ELR (cell line): ENCODE measurements at regions not wholly inside any gene's neighbourhood (a gene's known extent, or its start where the extent isn't known, plus 50 kb on each side); places are given as distances from the start of the nearest gene placed in this dataset.
A peak's percentile ranks its signal among the peaks of the same experiment; 100 is the strongest.

Source experiments
- DNase-seq: peaks from one replicate; pipeline ENCODE4 v3.0.0-alpha.2; 2015; ENCODE audit warnings: low read depth

DNA sequence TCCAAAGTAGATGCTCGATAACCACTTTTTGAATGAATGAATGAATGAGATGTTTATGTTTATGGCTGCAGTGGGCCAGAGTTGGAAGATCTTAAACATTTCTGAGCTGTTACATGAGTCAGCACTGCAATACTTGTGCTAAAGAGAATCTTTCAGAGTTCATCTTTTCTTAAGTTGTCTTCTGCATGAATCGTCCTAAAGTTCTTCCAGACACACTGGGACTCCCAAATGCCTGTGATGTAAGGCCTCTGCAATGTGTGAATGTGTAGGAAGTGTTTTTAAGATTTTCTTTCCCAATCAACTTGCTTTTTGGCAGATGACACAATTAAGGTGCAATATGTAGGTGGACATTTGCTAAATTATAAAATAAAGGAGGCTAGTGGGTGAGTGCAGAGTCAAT is 50.3 kb upstream of the TRIM9 start:
- no peak for DNase-seq

DNA sequence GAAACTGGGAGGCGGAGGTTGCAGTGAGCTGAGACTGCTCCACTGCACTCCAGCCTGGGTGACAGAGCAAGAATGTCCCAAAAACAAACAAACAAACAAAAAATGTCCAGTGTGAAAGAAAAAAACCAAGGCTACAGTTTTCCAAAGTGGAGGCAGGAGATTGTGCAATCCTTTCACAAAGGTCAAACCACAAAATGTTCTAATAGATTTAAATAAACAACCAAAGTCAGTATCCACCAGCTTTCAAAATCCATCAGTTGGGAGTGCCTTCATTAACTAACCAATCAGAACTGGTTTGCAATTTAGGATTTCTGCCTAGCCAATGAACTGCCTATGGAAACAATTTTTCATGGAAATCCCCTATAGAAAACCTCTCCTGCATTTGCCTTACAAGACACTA is 52.3 kb upstream of the TRIM9 start:
- peak; percentile 6 for DNase-seq

DNA sequence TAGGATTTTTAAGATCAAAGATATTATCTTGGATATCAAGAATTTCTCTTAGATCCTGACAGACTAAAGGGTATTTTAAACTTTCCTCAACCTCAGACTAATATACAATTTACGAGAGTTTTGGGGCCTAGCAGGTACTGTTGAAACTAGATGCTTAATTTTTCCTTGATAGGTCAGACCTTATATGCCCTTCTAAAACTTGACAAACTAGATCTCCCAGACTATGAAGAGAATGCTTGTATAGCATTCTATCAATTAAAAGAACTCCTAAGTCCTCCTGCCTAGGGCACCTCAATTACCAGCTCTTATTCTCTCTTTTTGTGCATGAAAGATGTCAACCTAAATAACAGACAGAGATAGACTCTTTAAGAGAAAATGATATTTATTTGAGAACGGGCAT is 60.4 kb upstream of the TRIM9 start:
- no peak for DNase-seq

DNA sequence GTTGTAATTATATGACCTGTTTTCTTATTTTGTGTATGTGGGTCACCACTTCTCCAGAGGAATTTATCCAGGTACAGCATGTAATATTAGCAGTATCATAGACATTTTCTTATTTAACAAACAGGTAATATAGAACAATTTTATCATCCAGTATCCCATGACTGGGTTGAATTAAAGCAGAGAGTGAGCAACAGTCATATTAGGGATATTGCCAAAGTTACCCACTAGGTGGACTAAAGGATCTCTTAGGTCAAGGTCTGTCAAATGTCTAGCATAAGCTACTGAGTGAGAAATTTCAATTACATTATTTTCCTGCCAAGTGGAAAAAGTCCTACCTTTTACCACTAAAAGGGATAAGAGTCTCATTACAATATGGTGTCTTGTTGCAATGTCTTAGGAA is 62.1 kb upstream of the TRIM9 start:
- DNase-seq: peak; percentile 57

DNA sequence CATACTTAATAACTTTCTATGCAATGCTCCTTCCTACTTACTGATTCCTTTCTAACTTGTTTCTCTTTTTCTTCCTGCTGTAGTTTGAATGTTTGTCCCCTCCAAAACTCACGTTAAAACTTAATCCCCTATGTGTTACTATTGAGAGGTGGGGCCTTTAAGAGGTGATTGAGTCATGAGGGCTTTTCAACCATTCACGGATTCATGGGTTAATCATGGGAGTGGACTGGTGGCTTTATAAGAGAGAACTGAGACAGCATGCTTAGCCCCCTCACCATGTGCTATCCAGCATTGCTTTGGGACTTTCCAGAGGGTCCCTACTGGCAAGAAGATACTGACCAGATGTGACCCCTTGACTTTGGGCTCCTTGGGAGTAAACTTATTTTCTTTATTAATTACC is 66.0 kb upstream of the TRIM9 start:
- no peak for DNase-seq

DNA sequence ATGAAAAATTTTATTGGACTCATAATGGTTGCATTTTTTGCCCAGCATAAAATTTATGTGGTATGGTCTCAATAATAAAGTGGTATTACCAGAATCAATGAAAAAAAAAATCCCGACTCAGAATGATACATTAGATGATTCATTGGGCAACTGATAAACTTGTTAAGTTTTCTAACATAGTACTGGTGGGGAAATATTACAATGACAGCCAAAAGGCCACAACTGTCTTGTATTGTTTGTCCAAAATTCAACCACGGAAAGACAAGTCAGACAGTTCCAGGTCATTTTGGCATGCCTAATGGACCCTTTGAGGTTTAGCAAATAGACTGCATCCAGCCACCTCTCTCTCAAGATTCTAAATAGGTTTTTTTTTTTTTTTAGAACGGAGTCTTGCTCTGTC is 70.5 kb upstream of the TRIM9 start:
- DNase-seq: peak; percentile 53

DNA sequence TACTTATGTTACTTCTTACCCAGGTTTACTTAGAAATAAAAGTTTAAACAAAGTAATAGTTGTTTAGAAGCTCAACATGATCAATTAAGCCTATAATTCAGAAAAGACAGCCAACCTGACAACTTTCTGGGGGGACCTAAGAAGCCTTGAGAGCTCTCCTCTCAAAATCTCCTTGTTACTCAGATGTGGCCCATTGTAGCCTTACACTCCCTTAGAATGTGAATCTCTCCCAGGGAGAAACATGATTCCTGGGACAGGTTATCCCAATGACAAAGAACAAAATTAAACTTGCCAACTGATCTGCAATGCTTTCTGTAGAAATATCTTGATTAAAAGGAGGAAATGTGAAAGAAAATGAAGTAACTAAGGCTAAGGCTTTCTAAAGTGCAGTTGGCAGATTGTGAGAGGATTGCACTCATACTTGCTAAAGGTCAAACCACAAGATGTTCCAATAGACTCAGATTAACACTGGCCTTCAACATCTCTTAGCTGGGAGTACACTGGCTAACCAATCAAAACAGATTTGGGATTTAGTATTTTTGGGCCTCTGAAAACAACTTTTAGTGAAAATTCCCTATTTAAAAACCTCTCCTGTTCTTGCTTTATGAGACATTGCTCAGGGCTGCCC is 72.3 kb upstream of the TMX1 start:
- DNase-seq: no peak

DNA sequence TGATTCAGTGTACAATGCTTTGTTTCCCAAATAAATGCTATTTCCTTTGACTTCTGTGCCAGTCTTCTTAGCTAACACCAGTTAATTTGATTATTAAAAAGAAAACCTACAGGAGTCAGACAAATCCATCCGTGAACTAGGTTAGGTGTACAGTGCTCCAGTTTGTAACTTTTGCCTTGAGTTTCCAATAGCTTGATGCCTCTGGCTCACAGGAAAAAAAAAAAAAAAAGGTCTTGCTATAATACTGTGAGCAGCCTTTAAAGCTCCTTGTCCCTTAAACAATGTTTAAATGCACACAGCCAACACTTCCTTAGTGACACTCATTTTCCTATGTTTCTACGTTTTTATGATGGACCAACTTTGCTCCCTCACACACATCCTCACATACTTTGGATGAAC is 71.8 kb upstream of the TMX1 start:
- no peak for DNase-seq

DNA sequence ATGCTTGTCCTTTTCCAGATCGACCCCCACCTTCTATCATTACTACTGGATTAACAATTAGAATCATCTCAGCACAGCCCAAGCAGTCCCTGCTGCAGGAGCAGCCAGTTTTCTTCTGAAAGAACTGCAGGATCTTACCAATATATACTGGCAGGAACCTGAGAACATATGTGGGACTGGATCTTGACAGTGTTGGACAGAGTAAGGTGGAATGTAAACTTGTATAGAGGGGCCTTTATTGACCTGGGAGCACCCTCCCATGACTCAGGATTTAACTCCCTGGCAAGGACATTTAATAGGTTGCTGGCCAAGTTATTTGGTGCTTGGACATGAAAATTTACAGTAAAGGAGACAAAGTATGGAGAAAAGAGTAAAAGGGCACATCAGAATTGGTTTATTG is 66.2 kb upstream of the TMX1 start:
- DNase-seq: no peak

DNA sequence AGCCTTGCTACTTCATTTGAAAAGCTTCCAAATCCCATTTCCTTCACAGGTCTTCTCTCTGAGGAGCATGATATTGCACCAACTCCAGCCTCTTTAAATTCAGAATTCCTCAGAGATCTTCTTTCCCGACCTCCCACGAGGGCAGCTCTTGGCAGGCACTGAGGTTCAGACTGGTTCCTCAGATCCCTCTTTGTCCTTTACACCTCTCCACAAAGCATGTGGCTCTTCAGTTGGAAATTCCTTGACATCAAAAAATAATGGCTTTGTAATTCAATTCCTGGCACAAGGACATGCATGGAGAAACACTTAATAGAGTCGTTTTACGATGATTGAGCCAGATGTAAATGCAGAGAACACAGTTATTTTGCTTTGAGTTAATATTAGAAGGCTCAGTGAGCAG is 63.2 kb upstream of the TMX1 start:
- no peak for DNase-seq

DNA sequence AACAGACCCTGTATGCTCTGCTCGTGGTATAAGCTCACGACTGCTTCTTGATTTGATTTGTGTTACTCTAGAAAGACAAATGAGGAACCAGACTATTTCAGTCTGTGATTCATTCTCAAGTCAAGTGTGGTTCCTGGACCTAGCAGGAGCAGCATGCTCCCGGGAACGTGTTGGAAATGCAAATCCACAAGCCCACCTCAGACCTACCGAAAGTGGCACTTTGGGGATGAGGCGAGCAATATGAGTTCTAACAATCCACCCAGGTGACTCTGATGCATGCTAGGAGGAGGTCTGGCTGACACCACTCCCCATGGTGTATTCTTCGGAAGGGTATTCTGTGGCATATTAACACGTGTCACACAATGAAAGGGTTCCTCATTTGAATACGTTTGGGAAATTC is 59.5 kb upstream of the TMX1 start:
- no peak for DNase-seq

DNA sequence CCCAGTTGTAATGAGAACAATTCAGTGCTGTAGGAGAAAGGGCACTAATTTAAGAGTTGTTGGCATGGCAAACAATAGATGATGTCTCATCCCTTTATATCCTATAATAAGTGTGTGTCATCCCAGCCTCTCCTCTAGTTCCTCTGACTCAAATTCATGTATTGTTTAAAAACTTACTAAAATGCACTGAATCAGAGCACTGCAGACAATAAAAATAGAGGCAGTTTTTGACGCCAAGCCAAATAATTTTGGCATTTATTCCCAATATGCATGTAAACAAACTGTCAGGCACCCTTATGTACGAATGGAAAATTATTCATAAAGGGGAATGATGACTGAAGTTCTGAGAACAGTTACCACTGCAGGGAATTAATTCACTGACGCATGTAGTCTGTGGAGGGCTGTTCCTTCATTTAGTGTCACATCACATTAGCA is 57.9 kb upstream of the TMX1 start:
- peak; percentile 58 for DNase-seq

DNA sequence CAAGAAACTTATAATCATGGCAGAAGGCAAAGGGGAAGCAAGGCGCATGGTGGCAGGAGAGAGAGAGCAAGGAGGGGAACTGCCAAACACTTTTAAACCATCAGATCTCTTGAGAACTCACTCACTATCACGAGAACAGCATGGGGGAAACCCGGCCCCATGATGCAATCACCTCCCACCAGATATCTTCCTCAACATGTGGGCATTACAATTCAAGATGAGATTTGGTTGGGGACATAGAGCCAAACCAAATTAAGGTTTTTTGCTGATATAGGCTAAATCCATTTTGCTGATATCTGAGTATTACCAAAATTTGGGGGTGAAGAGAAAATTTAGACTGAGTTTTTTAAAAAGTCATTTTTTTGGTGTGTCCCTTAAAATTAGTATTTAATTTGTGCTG is 54.9 kb upstream of the TMX1 start:
- DNase-seq: no peak

DNA sequence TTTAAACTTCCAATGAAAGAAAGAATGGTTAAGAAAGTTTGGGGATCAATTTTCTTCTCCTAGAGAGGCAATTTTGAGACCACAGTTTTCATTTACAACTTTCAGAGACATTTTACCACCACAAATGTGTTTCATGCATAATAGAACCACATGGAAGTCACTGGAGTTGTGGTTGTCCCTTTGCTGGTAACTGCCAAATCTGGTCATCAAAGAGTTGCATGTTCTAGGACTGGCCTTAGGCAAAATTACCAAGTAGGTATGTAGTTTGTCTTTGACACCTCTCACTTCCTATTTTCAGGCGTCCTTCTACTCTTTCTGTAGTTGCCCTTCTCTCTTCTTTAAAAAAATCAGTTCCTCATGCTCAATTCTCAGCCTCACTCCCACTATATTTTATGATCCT is 54.3 kb upstream of the TMX1 start:
- no peak for DNase-seq

DNA sequence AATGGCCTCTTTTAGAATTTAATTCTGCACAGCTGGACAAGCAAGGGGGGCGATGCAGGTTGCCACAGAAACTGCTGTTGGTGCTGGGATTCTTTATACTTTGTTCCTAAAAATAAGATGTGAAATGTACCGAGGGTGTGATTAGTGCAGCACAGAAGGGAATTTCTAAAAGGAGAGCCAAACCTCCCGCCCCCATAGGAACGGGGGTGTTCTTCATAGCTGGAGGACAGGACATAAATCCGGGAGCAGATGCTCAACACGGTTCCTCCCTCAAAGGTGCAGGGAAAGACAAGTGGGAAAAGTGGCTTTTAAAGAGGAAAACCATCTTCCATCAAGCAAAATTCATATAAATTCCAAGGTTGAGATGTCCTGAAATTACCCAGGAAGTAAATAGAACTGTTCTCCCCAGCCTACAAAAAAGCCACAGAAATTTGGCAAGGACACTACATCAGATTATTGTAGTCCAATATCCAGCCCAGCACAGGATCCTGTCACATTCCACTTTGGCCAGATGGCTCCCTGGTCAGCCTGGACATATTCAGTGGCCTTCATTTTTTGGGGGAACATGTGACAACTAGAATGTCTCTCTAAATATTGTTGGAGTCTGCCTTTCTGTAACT is 51.4 kb upstream of the TMX1 start:
- DNase-seq: no peak

DNA sequence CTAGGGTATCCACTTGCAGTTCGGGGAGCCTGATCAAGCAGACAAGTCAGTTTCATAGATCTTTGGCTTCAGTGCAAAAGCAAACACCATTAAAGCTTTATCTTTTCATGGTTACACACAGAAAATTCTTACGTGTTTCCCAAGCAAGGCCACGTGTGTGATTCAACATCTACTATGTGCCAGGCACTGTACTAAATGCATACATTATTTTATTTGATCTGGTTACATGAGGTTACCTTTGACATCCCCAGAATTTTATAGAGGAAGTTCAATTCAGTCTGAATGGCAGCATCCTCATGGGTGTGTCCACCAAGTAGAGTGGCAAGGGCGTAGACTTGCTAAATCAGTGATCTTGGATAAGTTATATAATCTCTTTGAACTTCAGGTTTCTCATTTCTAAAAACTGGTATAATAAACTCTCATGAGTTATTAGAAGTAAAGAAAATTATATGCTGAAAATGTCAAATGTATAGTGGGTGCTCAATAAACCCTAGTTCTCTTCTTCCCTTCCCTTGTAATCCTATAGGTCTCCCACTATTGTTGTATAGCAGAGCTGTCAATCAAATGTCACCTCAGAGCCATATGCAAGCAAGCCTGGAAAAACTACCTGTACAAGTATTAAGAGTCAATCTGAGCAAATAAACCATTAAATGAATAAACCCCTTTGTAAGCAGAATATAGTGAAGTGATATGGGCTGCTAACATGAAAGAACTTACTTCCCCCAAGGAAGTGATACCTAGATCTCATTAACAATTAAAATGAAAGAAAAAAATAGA is 50.3 kb upstream of the TMX1 start:
- DNase-seq: no peak
